ENCODE measurements at regions not wholly inside any gene's neighbourhood (a gene's known extent, or its start where the extent isn't known, plus 50 kb on each side); places are given as distances from the start of the nearest gene placed in this dataset.
A peak's percentile ranks its signal among the peaks of the same experiment; 100 is the strongest.

GRCh38 chr16:54620197-54620596 lies 310.5 kb upstream of the IRX5 start:
- no peak for DNase-seq (ENCODE audit: extremely low read depth, low read depth)
- no peak overlapping the region for H3K4me3 ChIP-seq (replicated peaks; ENCODE audit: low read depth, low read length)
- no peak for TF ChIP-seq CTCF (IDR thresholded peaks at IDR 0.05; ENCODE audit: low read depth, low read length, missing control alignments)

GRCh38 chr16:54616610-54617009 lies 314.1 kb upstream of the IRX5 start:
- no peak overlapping the region for H3K4me3 ChIP-seq (replicated peaks; ENCODE audit: low read depth, low read length)
- no peak for TF ChIP-seq CTCF (IDR thresholded peaks at IDR 0.05; ENCODE audit: low read depth, low read length, missing control alignments)
- no peak for DNase-seq (ENCODE audit: extremely low read depth, low read depth)

- TF ChIP-seq CTCF (IDR thresholded peaks at IDR 0.05; ENCODE audit: low read depth, low read length, missing control alignments) = no peak
- DNase-seq (ENCODE audit: extremely low read depth, low read depth) = no peak
- no peak overlapping the region for H3K4me3 ChIP-seq (replicated peaks; ENCODE audit: low read depth, low read length)
Observed at GRCh38 chr16:54605536-54606066, 319.0 kb upstream of the IRX3 start.

GRCh38 chr16:54602666-54603065 lies 316.1 kb upstream of the IRX3 start:
- no peak for TF ChIP-seq CTCF (IDR thresholded peaks at IDR 0.05; ENCODE audit: low read depth, low read length, missing control alignments)
- no peak overlapping the region for H3K4me3 ChIP-seq (replicated peaks; ENCODE audit: low read depth, low read length)
- DNase-seq (ENCODE audit: extremely low read depth, low read depth) = peak; percentile 15

GRCh38 chr16:54597222-54597621 lies 310.6 kb upstream of the IRX3 start:
- no peak for TF ChIP-seq CTCF (IDR thresholded peaks at IDR 0.05; ENCODE audit: low read depth, low read length, missing control alignments)
- no peak overlapping the region for H3K4me3 ChIP-seq (replicated peaks; ENCODE audit: low read depth, low read length)
- no peak for DNase-seq (ENCODE audit: extremely low read depth, low read depth)

- H3K4me3 ChIP-seq (replicated peaks; ENCODE audit: low read depth, low read length) = no peak overlapping the region
- no peak for TF ChIP-seq CTCF (IDR thresholded peaks at IDR 0.05; ENCODE audit: low read depth, low read length, missing control alignments)
- DNase-seq (ENCODE audit: extremely low read depth, low read depth) = no peak
Observed at GRCh38 chr16:54595621-54596020, 309.0 kb upstream of the IRX3 start.

Data from HFF-Myc (cell line).